ENCODE measurements at regions not wholly inside any gene's neighbourhood (a gene's known extent, or its start where the extent isn't known, plus 50 kb on each side); places are given as distances from the start of the nearest gene placed in this dataset.
A peak's percentile ranks its signal among the peaks of the same experiment; 100 is the strongest.
"Not testable (repeated sequence)": the region's sequence is repeated elsewhere in the genome, so short reads cannot be mapped to it uniquely, and the experiment has no call there.

DNA sequence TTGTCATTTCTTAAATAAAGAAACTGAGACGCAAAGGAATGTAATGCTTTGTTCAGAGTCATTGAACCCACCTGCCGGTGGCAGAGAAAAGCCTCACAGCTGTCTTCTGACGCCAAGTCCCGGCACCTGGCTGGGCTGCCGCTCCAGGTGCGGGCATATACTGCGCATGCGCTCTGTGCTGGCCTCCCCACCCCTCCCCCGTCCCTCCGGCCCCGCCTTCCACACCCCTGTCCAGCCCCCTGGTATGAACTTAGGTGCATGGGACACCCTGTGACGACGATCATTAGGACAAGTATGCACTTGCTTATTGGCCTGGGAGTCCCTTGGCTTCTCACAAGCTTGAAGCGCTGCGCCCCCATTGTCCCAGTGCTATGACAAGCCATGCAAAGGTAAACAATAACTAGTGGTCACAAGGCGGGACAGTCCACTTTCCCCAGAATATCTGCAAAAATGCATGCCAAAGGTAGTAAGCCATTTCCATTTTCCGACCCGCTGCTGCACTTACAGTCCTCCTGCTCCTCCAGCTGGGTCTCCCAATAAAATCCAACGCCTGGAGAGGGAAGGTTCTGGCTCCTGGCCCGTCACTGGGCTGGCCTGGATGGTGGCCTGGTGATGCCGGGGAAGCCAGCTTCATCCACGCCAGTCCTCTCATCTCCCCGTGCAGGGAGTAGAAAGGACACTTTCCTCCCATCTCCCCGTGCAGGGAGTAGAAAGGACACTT lies 100.4 kb downstream of the PSMG1 start:
- peak; percentile 47 for DNase-seq

- DNase-seq: no peak
These were observed 102.9 kb downstream of the PSMG1 start for GRCh38 chr21:39080366-39080765.

DNA sequence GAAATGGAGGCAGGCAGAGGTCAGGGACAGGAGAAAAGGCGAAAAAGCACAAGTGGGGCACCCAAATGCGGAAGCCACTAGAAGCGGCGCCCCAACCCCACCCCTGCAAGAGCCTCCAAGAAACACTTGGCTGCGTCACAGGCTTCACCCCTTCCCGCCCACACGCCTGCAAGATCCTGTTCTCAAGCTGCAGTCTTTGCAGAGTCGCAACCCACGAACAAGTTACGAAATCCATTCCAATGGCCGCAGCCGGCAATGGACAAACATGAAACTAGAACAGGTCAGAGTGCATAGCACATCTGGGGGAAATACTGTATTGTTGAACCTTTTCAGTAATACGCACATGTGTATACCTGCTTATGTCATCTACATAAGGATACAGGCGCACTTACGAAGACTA lies 103.6 kb downstream of the PSMG1 start:
- no peak for DNase-seq

DNA sequence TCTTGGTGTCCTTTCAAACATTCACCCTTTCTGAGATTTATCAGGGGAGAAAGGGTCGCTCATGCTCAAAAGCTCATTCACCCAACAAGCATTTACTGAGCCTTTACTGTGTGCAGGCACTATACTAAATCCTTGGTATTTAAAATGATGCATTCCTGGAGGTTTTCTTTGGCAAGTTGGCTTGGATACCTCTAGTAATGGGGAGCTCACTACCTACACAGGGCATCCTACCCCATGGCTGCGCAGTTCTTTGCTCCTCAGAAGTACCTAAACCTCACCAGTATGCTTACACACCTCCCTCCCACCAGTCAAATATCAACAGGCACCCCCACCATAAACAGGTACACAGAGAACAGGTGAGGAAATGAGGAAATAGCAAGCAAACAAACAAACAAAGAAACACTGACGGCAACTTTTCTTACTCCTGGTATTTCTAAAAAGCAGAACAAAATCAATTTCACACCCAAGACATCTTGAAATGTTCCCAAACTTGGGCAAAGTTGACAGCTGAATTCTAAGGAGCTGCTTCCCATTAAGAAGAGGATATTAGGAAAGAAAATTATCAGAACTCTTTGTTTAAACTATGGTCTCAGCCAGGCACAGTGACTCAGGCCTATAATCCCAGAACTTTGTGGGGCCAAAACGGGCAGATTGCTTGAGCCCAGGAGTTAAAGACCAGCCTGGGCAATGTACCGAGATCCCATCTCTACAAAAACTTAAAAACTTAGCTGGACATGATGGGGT lies 104.8 kb downstream of the PSMG1 start:
- DNase-seq: no peak

- no peak for DNase-seq
These were observed 105.4 kb downstream of the PSMG1 start for GRCh38 chr21:39077876-39078275.

DNA sequence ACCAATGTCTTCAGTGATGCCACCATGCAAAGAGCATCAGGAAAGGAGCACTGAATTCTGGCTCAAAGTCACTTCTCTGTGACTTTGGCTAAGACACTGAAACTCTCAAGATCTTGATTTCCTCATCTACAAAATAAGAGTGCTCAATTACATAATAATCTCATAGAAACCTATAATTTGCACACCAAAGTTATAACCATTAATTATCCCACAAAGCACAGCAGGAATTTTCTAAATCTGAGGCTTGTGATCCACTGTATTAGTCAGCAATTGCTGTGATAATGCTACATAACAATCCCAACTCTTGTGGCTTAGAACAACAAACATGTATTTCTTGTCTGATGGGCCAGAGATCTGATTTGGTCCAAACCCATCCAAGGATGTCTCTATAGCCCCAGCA lies 108.7 kb downstream of the PSMG1 start:
- DNase-seq: no peak

DNA sequence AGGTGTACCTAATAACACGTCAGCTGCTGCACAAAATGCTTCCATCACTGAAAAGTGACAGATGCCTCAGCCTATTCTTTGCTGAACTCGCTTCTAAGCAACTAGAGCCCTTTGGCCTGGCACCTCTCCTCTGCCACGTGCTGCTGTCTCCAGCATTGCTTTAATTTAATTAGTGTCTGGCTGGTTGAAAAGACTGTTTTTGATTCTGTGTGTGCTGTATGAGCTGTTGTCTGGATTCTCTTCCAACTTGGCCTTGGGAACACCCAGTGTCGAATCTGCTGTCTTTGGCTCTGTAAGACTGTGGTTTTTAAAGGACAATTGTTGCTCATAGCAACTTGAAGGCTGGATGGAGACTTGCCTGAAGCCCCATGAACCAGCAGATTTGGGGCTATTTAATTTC lies 109.5 kb downstream of the PSMG1 start:
- DNase-seq: no peak

DNA sequence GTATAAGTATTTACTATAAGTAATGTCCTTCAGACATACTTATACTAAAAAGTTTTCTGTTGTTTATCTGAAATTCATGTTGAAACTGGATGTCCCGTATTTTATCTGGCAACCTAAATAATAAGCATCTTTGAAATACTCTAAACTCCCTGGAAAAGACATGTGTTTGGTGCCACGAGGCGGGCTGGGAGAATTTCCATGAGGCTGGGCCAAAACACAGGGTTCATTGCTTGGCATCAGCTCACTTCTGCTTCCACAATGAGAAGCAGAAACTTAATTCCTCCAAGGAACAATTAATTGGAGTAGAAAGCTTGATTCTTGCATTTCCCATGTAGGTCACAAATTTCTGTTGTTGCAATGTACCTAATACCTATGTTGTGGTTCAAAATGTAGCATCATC lies 110.2 kb downstream of the PSMG1 start:
- no peak for DNase-seq

DNA sequence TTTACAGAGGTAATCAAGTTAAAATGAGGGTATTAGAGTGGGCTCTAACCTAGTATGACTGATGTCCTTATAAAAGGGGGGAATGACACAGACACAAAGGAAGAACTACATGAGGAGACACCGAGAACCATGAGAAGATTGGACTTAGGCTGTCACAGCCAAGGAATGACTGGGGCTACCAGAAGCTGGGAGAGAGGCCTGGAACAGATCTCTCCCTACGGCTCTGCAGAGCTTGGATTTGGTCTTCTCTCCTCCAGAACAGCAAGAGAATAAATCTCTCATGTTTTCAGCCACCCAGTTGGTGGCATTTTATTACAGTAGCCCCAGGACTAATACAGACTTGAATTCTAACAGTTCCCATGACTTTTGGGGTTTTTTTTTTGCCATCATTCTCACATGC lies 110.8 kb downstream of the PSMG1 start:
- no peak for DNase-seq

DNA sequence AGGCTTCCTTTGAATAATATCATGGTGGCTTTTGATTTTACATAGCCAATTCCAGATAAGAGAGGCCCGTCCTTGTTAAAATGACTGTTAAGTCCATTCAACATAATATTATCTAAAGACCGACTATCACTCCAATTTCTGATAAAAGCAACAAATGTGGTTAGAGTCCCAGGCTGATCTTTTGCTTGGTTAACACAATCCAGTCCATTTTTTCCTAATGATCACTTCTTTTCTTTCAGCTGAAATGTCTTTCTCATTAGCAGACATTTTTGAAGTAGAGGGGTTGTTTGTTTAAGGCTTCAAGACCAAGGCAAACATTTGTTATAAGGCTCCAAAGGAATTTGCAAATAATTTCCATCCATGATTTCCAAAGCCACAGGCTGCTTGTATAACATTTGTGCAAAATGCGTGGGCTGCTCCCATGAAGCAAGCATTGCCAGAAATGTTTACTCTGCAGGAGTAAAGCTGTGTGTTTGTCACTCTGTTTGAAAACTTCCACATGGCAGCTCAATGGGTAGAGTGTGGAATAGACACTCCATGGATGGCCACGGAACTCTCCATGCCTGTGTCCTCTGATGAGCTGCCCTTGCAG lies 111.5 kb downstream of the PSMG1 start:
- no peak for DNase-seq

DNA sequence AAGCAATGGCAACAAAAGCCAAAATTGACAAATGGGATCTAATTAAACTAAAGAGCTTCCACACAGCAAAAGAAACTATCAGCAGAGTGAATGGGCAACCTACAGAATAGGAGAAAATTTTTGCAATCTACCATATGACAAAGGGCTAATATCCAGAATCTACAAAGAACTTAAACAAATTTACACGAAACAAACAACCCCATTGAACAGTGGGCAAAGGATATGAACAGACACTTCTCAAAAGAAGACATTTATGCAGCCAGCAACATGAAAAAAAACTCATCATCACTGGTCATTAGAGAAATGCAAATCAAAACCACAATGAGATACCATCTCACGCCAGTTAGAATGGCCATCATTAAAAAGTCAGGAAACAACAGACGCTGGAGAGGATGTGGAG lies 113.4 kb downstream of the PSMG1 start:
- DNase-seq: not testable (repeated sequence)

DNA sequence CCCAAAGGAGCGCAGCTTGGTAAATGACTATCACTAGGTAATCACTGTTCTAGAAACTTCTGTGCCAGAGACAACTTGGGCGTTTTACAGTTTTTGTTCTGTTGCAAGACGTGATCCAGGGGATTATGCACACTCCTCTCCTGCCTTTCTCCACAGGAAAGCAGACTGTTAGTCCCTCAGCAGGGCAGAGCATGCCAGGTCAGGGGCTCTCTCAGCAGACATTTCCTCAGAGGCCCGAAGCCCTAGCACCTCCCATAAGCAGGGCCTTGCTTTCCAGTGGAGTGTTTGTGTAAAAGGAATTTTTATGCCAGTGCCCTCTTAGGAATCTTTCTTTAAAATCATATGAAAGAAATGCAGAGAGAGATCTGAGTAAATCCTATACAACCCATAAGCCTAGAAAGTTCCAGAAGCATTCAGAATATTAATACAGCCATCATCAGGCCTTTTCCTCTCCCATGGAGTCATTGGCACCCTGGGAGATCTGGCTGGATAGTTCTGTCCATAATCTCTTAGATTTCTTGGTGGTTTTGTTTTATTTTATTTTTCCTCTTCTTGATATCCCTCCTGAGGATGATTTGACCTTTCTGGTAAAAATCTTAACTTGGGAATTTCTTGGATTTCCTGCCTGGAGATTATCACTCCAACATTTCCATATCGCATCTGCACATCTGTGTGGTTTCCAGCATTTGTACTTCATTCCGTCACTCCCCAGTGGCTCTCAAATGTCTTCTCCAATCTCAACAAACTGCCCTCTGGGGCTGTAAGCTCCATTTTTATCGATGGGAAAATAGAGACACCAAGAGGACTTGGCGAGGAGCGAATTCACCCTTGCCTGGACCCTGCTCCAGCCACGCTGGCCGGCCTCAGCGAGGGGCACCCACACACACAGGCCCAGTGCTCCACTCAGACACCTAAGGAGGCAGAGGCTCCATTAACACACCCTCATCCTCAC lies 116.1 kb downstream of the PSMG1 start:
- no peak for DNase-seq

- no peak for DNase-seq
These were observed 117.3 kb downstream of the PSMG1 start for GRCh38 chr21:39065917-39066316.

DNA sequence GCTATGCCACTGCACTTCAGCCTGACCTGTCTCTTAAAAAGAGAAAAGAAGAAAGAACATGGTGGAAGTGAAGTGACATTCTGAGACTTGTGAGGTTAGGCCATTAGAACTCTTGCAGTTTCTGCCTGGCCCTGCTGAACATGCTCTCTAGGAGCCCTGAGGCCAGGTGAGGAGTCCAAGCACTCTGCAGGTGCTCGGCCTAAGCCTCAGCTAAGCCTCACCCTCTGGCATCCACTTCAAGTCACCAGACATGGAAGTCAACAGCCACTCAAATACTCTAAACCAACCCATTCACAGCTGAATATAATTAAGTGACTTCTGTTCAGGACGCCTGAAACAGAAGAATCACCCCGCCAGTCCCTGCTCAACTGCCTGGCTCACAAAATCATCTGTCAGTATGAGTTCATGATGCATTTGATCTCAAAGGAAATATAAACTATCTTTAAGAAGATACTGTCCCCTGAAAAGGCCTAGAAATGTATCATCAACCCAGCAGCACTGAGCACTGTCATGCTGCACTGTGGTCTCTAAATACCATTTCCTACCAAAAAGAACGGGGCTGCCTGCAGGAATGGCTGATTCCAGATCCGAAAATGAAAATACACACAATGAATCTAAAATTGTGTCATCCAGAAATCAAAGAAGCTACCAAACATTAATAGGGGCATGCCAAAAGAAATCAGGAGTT lies 118.8 kb downstream of the PSMG1 start:
- no peak for DNase-seq

- DNase-seq: no peak
These were observed 119.7 kb downstream of the PSMG1 start for GRCh38 chr21:39063517-39063916.

- DNase-seq: no peak
These were observed 121.1 kb downstream of the PSMG1 start for GRCh38 chr21:39062196-39062595.

GRCh38 chr21:39061766-39062165 lies 121.5 kb downstream of the PSMG1 start:
- no peak for DNase-seq

DNA sequence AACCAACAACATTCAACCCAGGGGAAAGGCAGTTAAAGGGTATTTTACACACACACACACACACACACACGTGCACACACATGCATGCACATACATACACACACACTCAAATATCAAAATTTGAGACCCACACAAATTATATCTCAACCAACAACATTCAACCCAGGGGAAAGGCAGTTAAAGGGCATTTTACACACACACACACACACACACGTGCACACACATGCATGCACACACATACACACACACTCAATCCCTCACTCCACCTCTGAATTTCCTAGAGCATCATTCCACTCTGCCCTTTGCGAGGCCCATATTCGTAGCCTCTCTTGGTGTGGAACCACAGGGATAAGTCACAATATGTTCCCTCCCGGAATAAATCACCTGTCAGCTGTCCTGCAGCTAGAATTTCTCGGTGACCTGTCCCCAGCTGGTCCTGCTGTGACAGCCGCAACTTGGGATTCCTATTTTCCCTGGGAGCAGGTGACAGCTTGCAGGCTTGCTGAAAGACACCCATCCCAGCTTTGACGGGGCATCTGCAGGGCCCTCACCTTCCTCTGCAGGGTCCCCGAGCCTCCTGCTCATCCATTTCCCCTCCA lies 122.7 kb downstream of the PSMG1 start:
- no peak for DNase-seq

DNA sequence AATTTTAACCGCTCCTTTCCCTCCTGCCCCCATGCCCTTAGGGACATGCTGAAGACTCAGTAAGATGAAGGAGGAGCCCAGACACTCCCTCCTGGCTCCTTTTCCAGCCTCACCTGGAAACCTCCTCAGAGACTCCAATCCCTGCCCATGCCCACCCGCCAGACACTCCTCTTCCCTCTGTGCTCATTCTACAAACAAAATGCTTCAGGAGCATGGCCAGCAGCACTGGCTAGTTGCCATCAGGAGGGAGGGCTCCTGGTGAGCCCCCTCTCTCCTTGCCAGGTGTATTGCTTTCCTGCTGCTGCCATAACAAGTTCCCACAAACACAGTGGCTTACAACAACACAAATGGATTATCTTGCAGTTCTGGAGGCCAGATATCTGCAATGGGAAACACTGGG lies 126.1 kb downstream of the PSMG1 start:
- no peak for DNase-seq

DNA sequence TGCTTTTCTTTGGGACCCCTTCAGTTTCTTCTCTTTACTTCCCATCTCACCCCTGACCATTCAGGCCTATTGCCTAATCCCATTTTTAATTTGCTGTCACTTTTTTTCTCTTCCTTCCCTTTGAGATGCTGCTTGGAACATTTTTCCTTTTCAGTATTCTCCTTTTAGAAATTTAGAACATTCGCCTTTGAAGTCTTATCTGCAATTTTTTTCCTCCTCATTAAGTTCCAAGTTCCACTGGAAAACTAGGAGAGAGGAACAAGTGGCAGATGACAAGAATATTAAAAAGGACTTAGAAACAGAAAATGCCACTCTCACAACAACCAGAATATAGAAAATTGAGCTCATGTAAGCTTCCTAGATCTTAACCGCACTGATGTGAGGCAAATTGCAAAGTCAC lies 126.6 kb downstream of the PSMG1 start:
- DNase-seq: no peak

DNA sequence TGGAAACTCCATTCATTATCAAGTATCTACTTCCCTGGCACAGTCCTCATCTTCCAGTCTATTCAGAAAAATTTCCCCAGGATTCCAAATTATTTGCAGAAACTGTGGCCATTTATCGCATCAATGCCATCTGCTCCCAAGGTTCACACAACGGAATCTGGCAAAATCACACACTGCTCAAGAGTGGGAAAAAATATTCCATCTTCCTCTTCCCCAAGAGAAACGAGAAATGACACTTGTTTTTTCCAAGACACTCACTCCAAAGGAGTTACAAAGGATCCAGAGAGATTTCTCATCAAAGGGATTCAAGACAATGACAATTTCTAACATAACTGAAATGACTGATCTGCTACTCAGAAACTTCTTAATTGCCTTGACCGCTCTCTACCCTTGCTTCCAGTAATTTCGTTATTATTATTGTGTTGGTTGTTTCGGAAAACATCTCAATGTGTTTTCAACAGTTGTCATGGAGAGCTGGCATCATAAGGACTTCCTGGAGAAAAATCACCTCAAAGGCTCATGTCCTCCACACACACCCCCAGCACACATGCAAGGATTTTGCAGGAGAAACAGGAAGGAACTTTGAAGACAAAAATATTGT lies 128.0 kb downstream of the PSMG1 start:
- DNase-seq: no peak

All from right kidney (tissue), 1 donor.